ENCODE measurements at regions not wholly inside any gene's neighbourhood (a gene's known extent, or its start where the extent isn't known, plus 50 kb on each side); places are given as distances from the start of the nearest gene placed in this dataset.

GRCh38 chr13:34358811-34359513, 541.0 kb downstream of the RFC3 start:
- no peaks in the 10 kb centered on the region for H3K27me3 ChIP-seq (ENCODE audit: insufficient read depth, low read depth)
- no peak overlapping the region for H2AFZ ChIP-seq
- H3K36me3 ChIP-seq (ENCODE audit: low read depth), result no peaks in the 10 kb centered on the region
- H3K4me3 ChIP-seq, result no peak overlapping the region
- H3K27ac ChIP-seq, result peak overlapping the region; percentile 87
- TF ChIP-seq, protein P1, sequence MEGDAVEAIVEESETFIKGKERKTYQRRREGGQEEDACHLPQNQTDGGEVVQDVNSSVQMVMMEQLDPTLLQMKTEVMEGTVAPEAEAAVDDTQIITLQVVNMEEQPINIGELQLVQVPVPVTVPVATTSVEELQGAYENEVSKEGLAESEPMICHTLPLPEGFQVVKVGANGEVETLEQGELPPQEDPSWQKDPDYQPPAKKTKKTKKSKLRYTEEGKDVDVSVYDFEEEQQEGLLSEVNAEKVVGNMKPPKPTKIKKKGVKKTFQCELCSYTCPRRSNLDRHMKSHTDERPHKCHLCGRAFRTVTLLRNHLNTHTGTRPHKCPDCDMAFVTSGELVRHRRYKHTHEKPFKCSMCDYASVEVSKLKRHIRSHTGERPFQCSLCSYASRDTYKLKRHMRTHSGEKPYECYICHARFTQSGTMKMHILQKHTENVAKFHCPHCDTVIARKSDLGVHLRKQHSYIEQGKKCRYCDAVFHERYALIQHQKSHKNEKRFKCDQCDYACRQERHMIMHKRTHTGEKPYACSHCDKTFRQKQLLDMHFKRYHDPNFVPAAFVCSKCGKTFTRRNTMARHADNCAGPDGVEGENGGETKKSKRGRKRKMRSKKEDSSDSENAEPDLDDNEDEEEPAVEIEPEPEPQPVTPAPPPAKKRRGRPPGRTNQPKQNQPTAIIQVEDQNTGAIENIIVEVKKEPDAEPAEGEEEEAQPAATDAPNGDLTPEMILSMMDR (conservative IDR thresholded peaks at IDR 0.05), result no peak
- TF ChIP-seq EZH2 (IDR thresholded peaks at IDR 0.05; ENCODE audit: low read depth), result no peak
- CTCF ChIA-PET, result no interaction called here
- H4K20me1 ChIP-seq (ENCODE audit: insufficient read depth), result no peaks in the 10 kb centered on the region
- no TSS peak for BruUV-seq (replicated peaks)
- intact Hi-C loops (cut with micrococcal nuclease; ENCODE audit: unreplicated experiment), result loop anchor here (5.0 kb wide), 3 partner anchors 108 to 798 kb away; no protein-coding TSS in a partner anchor
- H3K4me1 ChIP-seq (replicated peaks; ENCODE audit: insufficient read depth), result peaks cover 47% of the 10 kb centered on the region
- no peaks in the 10 kb centered on the region for H3K79me2 ChIP-seq (ENCODE audit: low read depth)
- H3K9me3 ChIP-seq (ENCODE audit: insufficient read depth, low read depth), result no peaks in the 10 kb centered on the region; the same call in none of the 2 replicates
- peak overlapping the region; percentile 55 for H3K4me2 ChIP-seq
- peak; percentile 39 to 90 for DNase-seq
- POLR2A ChIA-PET (ENCODE audit: unreplicated experiment), result no interaction called here
- peaks cover 34% of the 10 kb centered on the region; the same call in 1 of the 2 replicates for H3F3A ChIP-seq (ENCODE audit: insufficient read depth, low read depth)
- H3K9me2 ChIP-seq (ENCODE audit: insufficient read depth), result no peaks in the 10 kb centered on the region

- TF ChIP-seq EZH2 (IDR thresholded peaks at IDR 0.05; ENCODE audit: low read depth), result no peak
- TF ChIP-seq, protein P1 (conservative IDR thresholded peaks at IDR 0.05), result no peak
- Histone ChIP-seq H4K20me1 (ENCODE audit: insufficient read depth) (no peaks in the 10 kb centered on the region), H3K9me2 (ENCODE audit: insufficient read depth) (no peaks in the 10 kb centered on the region), H3K4me3 (no peak overlapping the region), H3F3A (ENCODE audit: insufficient read depth, low read depth) (peaks cover 34% of the 10 kb centered on the region; the same call in 1 of the 2 replicates), H3K79me2 (ENCODE audit: low read depth) (no peaks in the 10 kb centered on the region), H3K27me3 (ENCODE audit: insufficient read depth, low read depth) (no peaks in the 10 kb centered on the region), H3K27ac (peak overlapping the region; percentile 87), H3K4me2 (no peak overlapping the region; the same call in 1 of the 2 replicates), H3K4me1 (replicated peaks; ENCODE audit: insufficient read depth) (peaks cover 47% of the 10 kb centered on the region), H3K36me3 (ENCODE audit: low read depth) (no peaks in the 10 kb centered on the region), H2AFZ (no peak overlapping the region), H3K9me3 (ENCODE audit: insufficient read depth, low read depth) (no peaks in the 10 kb centered on the region; the same call in none of the 2 replicates)
- BruUV-seq (replicated peaks), result no TSS peak
- DNase-seq, result peak in 1 of 2 experiments; percentile 60
- intact Hi-C loops (cut with micrococcal nuclease; ENCODE audit: unreplicated experiment), result no loop called here
- POLR2A ChIA-PET (ENCODE audit: unreplicated experiment), result no interaction called here
- CTCF ChIA-PET, result no interaction called here
These were observed 542.8 kb downstream of the RFC3 start for GRCh38 chr13:34360702-34361101.

DNA sequence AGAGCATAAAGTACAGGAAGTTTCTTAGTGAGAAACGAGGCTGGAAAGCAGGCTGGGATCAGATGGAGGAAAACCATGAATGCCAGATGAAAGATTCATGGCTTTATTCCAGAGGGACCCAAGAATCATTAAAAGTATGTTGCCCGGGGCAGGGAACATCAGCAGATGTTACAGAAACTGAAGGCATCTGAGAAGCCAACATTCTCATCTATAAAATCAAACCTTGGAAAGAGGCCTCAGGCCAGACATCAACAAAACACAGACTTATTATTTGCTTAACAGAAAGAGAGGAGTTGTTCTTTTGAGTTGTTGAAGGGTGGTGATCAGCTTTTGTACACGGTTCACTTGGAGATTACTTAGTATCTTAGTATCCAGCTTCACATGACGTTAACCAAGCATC, 543.6 kb downstream of the RFC3 start:
- no peaks in the 10 kb centered on the region for H3K36me3 ChIP-seq (ENCODE audit: low read depth)
- H3K4me1 ChIP-seq (replicated peaks; ENCODE audit: insufficient read depth), result peaks cover 44% of the 10 kb centered on the region
- no peak for DNase-seq
- no peaks in the 10 kb centered on the region for H3K79me2 ChIP-seq (ENCODE audit: low read depth)
- TF ChIP-seq, protein P1 (conservative IDR thresholded peaks at IDR 0.05), result no peak
- TF ChIP-seq EZH2 (IDR thresholded peaks at IDR 0.05; ENCODE audit: low read depth), result no peak
- no peak overlapping the region for H3K4me2 ChIP-seq
- H3K4me3 ChIP-seq, result no peak overlapping the region
- CTCF ChIA-PET, result no interaction called here
- POLR2A ChIA-PET (ENCODE audit: unreplicated experiment), result no interaction called here
- H3K9me2 ChIP-seq (ENCODE audit: insufficient read depth), result no peaks in the 10 kb centered on the region
- no peak overlapping the region for H3K27ac ChIP-seq
- no TSS peak for BruUV-seq (replicated peaks)
- no peaks in the 10 kb centered on the region for H4K20me1 ChIP-seq (ENCODE audit: insufficient read depth)
- H3K27me3 ChIP-seq (ENCODE audit: insufficient read depth, low read depth), result no peaks in the 10 kb centered on the region
- H3F3A ChIP-seq (ENCODE audit: insufficient read depth, low read depth), result peaks cover 34% of the 10 kb centered on the region; the same call in 1 of the 2 replicates
- no peak overlapping the region for H2AFZ ChIP-seq
- H3K9me3 ChIP-seq (ENCODE audit: insufficient read depth, low read depth), result no peaks in the 10 kb centered on the region; the same call in none of the 2 replicates
- intact Hi-C loops (cut with micrococcal nuclease; ENCODE audit: unreplicated experiment), result no loop called here
